ENCODE measurements at regions not wholly inside any gene's neighbourhood (a gene's known extent, or its start where the extent isn't known, plus 50 kb on each side); places are given as distances from the start of the nearest gene placed in this dataset.

DNA sequence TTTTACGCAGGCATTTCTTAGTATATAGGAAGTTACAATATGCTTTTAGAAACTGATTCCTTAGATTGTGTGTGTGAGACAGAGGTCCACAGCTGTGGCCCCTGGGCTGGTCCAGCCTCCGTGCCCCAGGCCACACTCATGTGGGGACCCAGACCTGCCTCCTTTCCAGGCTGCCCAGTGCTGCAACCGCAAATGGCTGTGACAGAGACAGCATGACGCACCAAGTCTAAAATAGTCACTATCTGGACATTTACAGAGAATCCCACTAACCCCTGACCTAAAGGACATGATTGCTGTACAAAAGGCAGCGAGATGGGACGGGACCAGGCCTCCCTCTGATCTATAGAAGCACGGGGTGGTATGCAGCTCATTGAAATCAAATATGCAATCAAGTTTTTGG, 152.2 kb downstream of the TMEM18 start (continued):
- TF ChIP-seq YY1 (IDR thresholded peaks at IDR 0.05; ENCODE audit: low read depth, low read length): no peak

DNA sequence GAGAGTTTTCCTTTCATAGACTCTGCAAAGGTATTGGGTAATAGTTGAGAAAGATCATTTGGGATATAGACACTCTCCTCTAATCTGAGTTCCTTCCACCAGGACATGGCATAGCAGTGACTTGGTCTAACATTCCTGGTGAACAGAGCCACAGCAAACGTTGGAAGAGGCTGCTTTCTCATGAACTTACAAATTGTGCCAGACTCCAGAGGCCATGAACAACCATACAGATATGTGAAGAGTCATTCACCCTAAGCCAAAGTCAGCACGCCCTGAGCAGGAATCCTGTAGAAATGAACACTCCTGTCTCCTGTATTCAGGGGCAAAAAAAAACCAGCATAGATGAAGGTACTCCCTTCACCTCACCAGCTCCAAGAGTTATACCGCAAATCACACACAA, 152.8 kb downstream of the TMEM18 start:
- no peaks in the 10 kb centered on the region for H3K4me1 ChIP-seq (ENCODE audit: control insufficient read depth, insufficient read depth, low read length)
- no peaks in the 10 kb centered on the region for H3K9me3 ChIP-seq (replicated peaks; ENCODE audit: control insufficient read depth, insufficient read depth, low read length)
- DNase-seq (ENCODE audit: low read depth, low spot score): no peak
- SMC1A ChIA-PET (ENCODE audit: uncharacterized antibody, unreplicated experiment): no interaction called here
- RAD21 ChIA-PET (ENCODE audit: unreplicated experiment): no interaction called here
- no peaks in the 10 kb centered on the region for H3K79me2 ChIP-seq (ENCODE audit: control insufficient read depth, insufficient read depth, low read length)
- no peak overlapping the region for H3K27ac ChIP-seq (ENCODE audit: control insufficient read depth, insufficient read depth)
- in situ Hi-C loops (cut with MboI) (no loop called here), intact Hi-C loops (cut with micrococcal nuclease; ENCODE audit: unreplicated experiment) (no loop called here)
- ATAC-seq: no peak
- no peak overlapping the region for H3K9ac ChIP-seq (ENCODE audit: control insufficient read depth, insufficient read depth, low read length)
- CTCF ChIA-PET: no interaction called here
- H3K27me3 ChIP-seq (replicated peaks in 1 of 2; ENCODE audit: control insufficient read depth in 2 of 2, insufficient read depth in 2 of 2, low read length in 1 of 2): no peaks in the 10 kb centered on the region
- no peak overlapping the region for H3K4me2 ChIP-seq (ENCODE audit: control insufficient read depth, insufficient read depth)
- no peaks in the 10 kb centered on the region for H4K20me1 ChIP-seq (ENCODE audit: control insufficient read depth, insufficient read depth)
- no peaks in the 10 kb centered on the region for H3K36me3 ChIP-seq (ENCODE audit: control insufficient read depth in 2 of 2, insufficient read depth in 2 of 2, low read length in 1 of 2)
- no peak overlapping the region for H3K4me3 ChIP-seq
- no peak for FAIRE-seq
- H2AFZ ChIP-seq (ENCODE audit: control insufficient read depth, low read depth, low read length): no peak overlapping the region
- WGBS (ENCODE audit: insufficient coverage, insufficient replicate concordance, low lambda C conversion rate, missing lambda C conversion rate): 32% methylated on average over 3 of the region's 3 CpGs
- POLR2A ChIA-PET: no interaction called here
- BruUV-seq (replicated peaks): no TSS peak
- TF ChIP-seq RAD51 (IDR thresholded peaks at IDR 0.05) (no peak), TCF7 (IDR thresholded peaks at IDR 0.05; ENCODE audit: borderline replicate concordance) (no peak), SUZ12 (IDR thresholded peaks at IDR 0.05; ENCODE audit: unreplicated experiment) (no peak), CUX1 (IDR thresholded peaks at IDR 0.05; ENCODE audit: insufficient replicate concordance, low read depth, low read length) (no peak), YY1 (IDR thresholded peaks at IDR 0.05; ENCODE audit: low read depth, low read length) (no peak), HDAC6 (IDR thresholded peaks at IDR 0.05; ENCODE audit: unreplicated experiment) (no peak), CTCF (IDR thresholded peaks at IDR 0.05 in 2 of 3, conservative IDR thresholded peaks at IDR 0.05 in 1 of 3; ENCODE audit: control insufficient read depth in 2 of 3, extremely low read depth in 1 of 3, insufficient read depth in 1 of 3, low read depth in 3 of 3, low read length in 3 of 3) (no peak), STAT1 (conservative IDR thresholded peaks at IDR 0.05) (no peak), BCLAF1 (IDR thresholded peaks at IDR 0.05) (no peak), NRF1 (conservative IDR thresholded peaks at IDR 0.05; ENCODE audit: low read depth, low read length) (no peak)
- TF ChIP-seq, protein P1, sequence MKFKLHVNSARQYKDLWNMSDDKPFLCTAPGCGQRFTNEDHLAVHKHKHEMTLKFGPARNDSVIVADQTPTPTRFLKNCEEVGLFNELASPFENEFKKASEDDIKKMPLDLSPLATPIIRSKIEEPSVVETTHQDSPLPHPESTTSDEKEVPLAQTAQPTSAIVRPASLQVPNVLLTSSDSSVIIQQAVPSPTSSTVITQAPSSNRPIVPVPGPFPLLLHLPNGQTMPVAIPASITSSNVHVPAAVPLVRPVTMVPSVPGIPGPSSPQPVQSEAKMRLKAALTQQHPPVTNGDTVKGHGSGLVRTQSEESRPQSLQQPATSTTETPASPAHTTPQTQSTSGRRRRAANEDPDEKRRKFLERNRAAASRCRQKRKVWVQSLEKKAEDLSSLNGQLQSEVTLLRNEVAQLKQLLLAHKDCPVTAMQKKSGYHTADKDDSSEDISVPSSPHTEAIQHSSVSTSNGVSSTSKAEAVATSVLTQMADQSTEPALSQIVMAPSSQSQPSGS (IDR thresholded peaks at IDR 0.05; ENCODE audit: low read length): no peak

Data from GM12878 (cell line).